ENCODE measurements at regions not wholly inside any gene's neighbourhood (a gene's known extent, or its start where the extent isn't known, plus 50 kb on each side); places are given as distances from the start of the nearest gene placed in this dataset.
A peak's percentile ranks its signal among the peaks of the same experiment; 100 is the strongest.

DNA sequence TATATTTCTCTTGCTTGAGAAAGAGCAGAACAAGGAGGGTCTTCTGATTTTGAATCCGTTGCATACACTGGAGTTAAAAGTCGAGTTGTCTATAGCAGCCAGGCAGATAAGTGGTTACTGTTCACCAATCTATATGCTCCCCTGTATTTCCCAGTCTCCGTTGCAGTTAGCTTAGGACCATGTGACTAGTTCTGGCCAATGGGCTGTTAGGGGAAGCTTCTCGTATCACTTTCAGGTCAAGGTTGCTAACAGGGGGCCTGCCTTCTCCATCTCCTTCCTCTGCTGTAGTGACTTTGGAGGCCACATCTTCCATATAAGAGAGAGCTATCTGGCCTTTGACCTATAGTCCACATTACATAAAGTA, 188.5 kb upstream of the KBTBD8 start:
- DNase-seq (peak in 1 of 6 donors; percentile 25), ATAC-seq (peak; percentile 61 to 82 (median 76)), FAIRE-seq (no peak)
- Histone ChIP-seq H3K4me1 (peaks cover 17 to 24% (median 18%) of the 10 kb centered on the region in 3 donors), H3K9me3 (no peaks in the 10 kb centered on the region), H3K4me3 (peak overlapping the region in 1 of 4 donors; percentile 9), H3K36me3 (no peaks in the 10 kb centered on the region), H3K27ac (peak overlapping the region in 3 of 4 donors; percentile 40 to 79 (median 73)), H3K27me3 (no peaks in the 10 kb centered on the region)
- TF ChIP-seq, protein P1, sequence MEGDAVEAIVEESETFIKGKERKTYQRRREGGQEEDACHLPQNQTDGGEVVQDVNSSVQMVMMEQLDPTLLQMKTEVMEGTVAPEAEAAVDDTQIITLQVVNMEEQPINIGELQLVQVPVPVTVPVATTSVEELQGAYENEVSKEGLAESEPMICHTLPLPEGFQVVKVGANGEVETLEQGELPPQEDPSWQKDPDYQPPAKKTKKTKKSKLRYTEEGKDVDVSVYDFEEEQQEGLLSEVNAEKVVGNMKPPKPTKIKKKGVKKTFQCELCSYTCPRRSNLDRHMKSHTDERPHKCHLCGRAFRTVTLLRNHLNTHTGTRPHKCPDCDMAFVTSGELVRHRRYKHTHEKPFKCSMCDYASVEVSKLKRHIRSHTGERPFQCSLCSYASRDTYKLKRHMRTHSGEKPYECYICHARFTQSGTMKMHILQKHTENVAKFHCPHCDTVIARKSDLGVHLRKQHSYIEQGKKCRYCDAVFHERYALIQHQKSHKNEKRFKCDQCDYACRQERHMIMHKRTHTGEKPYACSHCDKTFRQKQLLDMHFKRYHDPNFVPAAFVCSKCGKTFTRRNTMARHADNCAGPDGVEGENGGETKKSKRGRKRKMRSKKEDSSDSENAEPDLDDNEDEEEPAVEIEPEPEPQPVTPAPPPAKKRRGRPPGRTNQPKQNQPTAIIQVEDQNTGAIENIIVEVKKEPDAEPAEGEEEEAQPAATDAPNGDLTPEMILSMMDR (IDR thresholded peaks at IDR 0.05): no peak
- intact Hi-C loops (cut with DNase I): no loop called here
- 22 to 23% methylated on average over 4 of the region's 4 CpGs for WGBS, 2 donors

DNA sequence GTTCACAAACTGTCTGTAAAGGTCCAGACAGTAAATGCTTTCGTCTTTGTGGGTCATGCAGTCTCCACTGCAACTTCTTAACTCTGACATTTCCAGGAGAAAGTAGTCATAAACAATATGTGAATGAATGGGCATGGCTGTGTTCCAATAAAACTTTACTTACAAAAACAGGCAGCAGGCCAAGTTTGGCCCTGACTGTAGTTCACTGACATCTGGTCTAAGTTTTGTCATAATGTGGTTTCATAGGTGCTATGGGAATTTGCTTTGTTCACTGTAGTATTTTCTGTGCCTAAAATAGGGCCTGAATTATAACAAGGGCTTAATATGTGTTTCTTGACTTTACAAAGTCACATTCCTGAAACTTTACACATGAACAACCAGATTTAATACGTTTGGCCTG, 186.0 kb upstream of the KBTBD8 start:
- Histone ChIP-seq H3K36me3 (no peaks in the 10 kb centered on the region), H3K27ac (no peak overlapping the region), H3K9me3 (no peaks in the 10 kb centered on the region), H3K27me3 (no peaks in the 10 kb centered on the region), H3K4me1 (peaks cover 17 to 32% (median 18%) of the 10 kb centered on the region in 3 donors), H3K4me3 (no peak overlapping the region)
- no peak for FAIRE-seq
- no peak for ATAC-seq
- TF ChIP-seq, protein P1 (IDR thresholded peaks at IDR 0.05): no peak
- DNase-seq: no peak
- intact Hi-C loops (cut with DNase I): loop anchor here in 2 of 3 donors (5.0 to 10.0 kb wide), 2 partner anchors 307 to 400 kb away; partner anchors contain the start of gene LRIG1 (in 1 of the 2)
- 59 to 65% methylated on average over 2 of the region's 2 CpGs for WGBS, 2 donors

DNA sequence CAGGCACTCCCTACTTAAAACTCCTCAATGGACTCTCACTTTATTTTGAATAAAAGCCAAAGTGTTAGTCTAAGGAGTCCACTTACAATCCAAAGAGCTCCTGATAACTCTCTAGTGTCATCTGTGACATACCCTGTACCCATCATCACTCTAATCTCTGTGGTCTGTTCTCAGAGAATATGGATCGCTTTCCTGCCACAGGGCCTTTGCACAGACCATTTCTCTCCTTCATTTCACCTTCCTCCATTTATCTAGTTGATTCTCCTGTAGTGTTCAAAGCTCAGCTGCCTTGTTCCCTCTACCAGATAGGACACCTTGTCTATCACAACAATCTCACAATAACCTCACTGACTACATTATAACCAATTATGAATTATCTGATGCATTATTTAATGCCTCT, 185.4 kb upstream of the KBTBD8 start:
- intact Hi-C loops (cut with DNase I): loop anchor here in 2 of 3 donors (5.0 to 10.0 kb wide), 2 partner anchors 308 to 400 kb away; partner anchors contain the start of gene LRIG1 (in 1 of the 2)
- Histone ChIP-seq H3K4me3 (no peak overlapping the region), H3K27ac (no peak overlapping the region), H3K9me3 (no peaks in the 10 kb centered on the region), H3K27me3 (no peaks in the 10 kb centered on the region), H3K36me3 (no peaks in the 10 kb centered on the region), H3K4me1 (peaks cover 17 to 37% (median 18%) of the 10 kb centered on the region in 3 donors)
- TF ChIP-seq, protein P1 (IDR thresholded peaks at IDR 0.05): no peak
- 99 to 100% methylated on average over 1 of the region's 1 CpG for WGBS, 2 donors
- DNase-seq (no peak), FAIRE-seq (no peak), ATAC-seq (no peak)

GRCh38 chr3:66816090-66816761, 181.9 kb upstream of the KBTBD8 start:
- Histone ChIP-seq H3K27me3 (no peaks in the 10 kb centered on the region), H3K4me1 (peaks cover 19 to 49% (median 20%) of the 10 kb centered on the region in 3 donors), H3K36me3 (no peaks in the 10 kb centered on the region), H3K4me3 (no peak overlapping the region), H3K27ac (no peak overlapping the region), H3K9me3 (no peaks in the 10 kb centered on the region)
- DNase-seq (no peak), FAIRE-seq (peak; percentile 67), ATAC-seq (peak; percentile 70 to 84 (median 75))
- intact Hi-C loops (cut with DNase I): loop anchor here in 1 of 3 donors (5.0 to 10.0 kb wide), 2 partner anchors 311 to 409 kb away; partner anchors contain the start of gene LRIG1
- WGBS, 2 donors: 17 to 23% methylated on average over 4 of the region's 4 CpGs
- TF ChIP-seq, protein P1 (IDR thresholded peaks at IDR 0.05): peak in 3 of 4 donors; percentile 33 to 51 (median 38)
